Body of pancreas (tissue), 4 donors: ENCODE measurements at regions not wholly inside any gene's neighbourhood (a gene's known extent, or its start where the extent isn't known, plus 50 kb on each side); places are given as distances from the start of the nearest gene placed in this dataset.

Source experiments
- POLR2A ChIP-seq, 3 donors: fragments of 450-650 bp; IDR thresholded peaks; one replicate each; pipeline ENCODE4 v1.6.1; 2016; ENCODE audit warnings: antibody characterized with exemption in 3 of 3, mild to moderate bottlenecking in 2 of 3
- TF ChIP-seq, protein P1 (sequence below), 7 experiments: fragments of 450-650 bp in 4 of 7; fragments of 200-600 bp in 3 of 7; sonication (generic) in 3 of 7; IDR thresholded peaks; one replicate each; pipeline ENCODE4 v1.5.1; 2016 to 2019; ENCODE audit warnings: antibody characterized with exemption in 7 of 7

DNA sequence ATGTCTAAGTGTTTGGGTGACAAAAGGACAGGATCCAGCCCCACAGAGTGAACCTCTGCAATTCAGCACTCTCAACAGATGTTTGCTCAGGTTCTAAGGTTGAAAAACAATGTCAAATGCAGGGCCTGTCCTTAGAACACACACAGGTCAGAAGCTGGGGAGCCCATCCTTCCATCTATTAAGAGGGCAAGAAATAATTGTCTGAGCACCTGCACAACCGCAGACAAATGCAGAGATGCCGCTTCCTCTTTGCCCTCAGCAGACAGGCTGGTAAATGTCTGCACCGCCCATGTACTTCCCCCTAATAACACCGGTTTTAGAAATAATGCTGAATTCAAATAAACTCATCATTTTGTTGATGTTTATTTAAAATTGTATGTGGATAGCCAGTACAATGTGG lies 414.5 kb upstream of the ADAMTS16 start:
- TF ChIP-seq, protein P1, sequence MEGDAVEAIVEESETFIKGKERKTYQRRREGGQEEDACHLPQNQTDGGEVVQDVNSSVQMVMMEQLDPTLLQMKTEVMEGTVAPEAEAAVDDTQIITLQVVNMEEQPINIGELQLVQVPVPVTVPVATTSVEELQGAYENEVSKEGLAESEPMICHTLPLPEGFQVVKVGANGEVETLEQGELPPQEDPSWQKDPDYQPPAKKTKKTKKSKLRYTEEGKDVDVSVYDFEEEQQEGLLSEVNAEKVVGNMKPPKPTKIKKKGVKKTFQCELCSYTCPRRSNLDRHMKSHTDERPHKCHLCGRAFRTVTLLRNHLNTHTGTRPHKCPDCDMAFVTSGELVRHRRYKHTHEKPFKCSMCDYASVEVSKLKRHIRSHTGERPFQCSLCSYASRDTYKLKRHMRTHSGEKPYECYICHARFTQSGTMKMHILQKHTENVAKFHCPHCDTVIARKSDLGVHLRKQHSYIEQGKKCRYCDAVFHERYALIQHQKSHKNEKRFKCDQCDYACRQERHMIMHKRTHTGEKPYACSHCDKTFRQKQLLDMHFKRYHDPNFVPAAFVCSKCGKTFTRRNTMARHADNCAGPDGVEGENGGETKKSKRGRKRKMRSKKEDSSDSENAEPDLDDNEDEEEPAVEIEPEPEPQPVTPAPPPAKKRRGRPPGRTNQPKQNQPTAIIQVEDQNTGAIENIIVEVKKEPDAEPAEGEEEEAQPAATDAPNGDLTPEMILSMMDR (IDR thresholded peaks at IDR 0.05) = no peak
- no peak for TF ChIP-seq POLR2A (IDR thresholded peaks at IDR 0.05)
